Chondrocyte (in vitro differentiated cells): ENCODE measurements at regions not wholly inside any gene's neighbourhood (a gene's known extent, or its start where the extent isn't known, plus 50 kb on each side); places are given as distances from the start of the nearest gene placed in this dataset.

ENCODE experiments used
- DNase-seq: peaks from one replicate; pipeline ENCODE4 v3.0.0; 2021; ENCODE audit warnings: mixed read lengths, low spot score
- H3K27ac Mint-ChIP-seq: one replicate; pipeline ENCODE4 v1.8.0; 2021; ENCODE audit warnings: mild to moderate bottlenecking, moderate library complexity, mixed read lengths; ENCODE audit not compliant: unreplicated experiment
- H3K27me3 Mint-ChIP-seq: 2 replicates; pipeline ENCODE4 v1.8.0; 2021; ENCODE audit warnings: low read depth, mixed read lengths
- H3K36me3 Mint-ChIP-seq: 2 replicates; pipeline ENCODE4 v1.8.0; 2021; ENCODE audit warnings: low read depth, mixed read lengths
- H3K4me1 Mint-ChIP-seq: 2 replicates; pipeline ENCODE4 v1.8.0; 2021; ENCODE audit warnings: low read depth, mild to moderate bottlenecking, mixed read lengths
- H3K4me3 Mint-ChIP-seq: one replicate; pipeline ENCODE4 v1.8.0; 2021; ENCODE audit warnings: mild to moderate bottlenecking, moderate library complexity, mixed read lengths; ENCODE audit not compliant: unreplicated experiment
- H3K9me3 Mint-ChIP-seq: 2 replicates; pipeline ENCODE4 v1.8.0; 2021; ENCODE audit warnings: low read depth, mixed read lengths
- TF ChIP-seq, protein P1 (sequence below): fragments of 200-600 bp; sonication (generic); IDR thresholded peaks from 2 replicates; pipeline ENCODE4 v1.5.0; 2021; ENCODE audit warnings: antibody characterized with exemption, mild to moderate bottlenecking, moderate library complexity

- Mint-ChIP-seq H3K4me3 (no peak overlapping the region), H3K27ac (no peak overlapping the region), H3K27me3 (peaks cover 2% of the 10 kb centered on the region), H3K36me3 (no peaks in the 10 kb centered on the region), H3K4me1 (no peaks in the 10 kb centered on the region), H3K9me3 (peaks cover 10% of the 10 kb centered on the region)
- no peak for DNase-seq
- TF ChIP-seq, protein P1, sequence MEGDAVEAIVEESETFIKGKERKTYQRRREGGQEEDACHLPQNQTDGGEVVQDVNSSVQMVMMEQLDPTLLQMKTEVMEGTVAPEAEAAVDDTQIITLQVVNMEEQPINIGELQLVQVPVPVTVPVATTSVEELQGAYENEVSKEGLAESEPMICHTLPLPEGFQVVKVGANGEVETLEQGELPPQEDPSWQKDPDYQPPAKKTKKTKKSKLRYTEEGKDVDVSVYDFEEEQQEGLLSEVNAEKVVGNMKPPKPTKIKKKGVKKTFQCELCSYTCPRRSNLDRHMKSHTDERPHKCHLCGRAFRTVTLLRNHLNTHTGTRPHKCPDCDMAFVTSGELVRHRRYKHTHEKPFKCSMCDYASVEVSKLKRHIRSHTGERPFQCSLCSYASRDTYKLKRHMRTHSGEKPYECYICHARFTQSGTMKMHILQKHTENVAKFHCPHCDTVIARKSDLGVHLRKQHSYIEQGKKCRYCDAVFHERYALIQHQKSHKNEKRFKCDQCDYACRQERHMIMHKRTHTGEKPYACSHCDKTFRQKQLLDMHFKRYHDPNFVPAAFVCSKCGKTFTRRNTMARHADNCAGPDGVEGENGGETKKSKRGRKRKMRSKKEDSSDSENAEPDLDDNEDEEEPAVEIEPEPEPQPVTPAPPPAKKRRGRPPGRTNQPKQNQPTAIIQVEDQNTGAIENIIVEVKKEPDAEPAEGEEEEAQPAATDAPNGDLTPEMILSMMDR = no peak
Observed at GRCh38 chr18:37680911-37681310, 115.3 kb upstream of the CELF4 start.

DNA sequence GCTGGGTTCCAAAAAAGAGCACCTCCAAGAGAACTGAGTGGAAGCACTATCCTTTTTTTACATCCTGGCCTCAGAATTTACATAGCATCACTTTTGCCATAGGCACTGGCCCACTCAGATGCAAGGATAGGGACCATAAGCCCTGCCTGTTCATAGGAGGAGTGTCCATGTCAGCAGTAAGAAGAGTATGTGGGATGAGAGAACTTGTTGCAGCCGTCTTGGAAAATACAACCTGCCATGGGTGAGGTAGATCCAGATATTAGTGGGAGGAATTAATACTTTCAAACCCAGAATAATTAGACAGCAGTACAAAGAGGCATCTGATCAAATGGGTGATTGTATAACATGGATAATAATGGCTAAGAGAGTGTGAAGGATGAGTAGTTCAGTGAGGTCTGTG is 110.7 kb upstream of the CELF4 start:
- TF ChIP-seq, protein P1 = no peak
- no peak overlapping the region for H3K27ac Mint-ChIP-seq
- no peaks in the 10 kb centered on the region for H3K4me1 Mint-ChIP-seq
- no peak overlapping the region for H3K4me3 Mint-ChIP-seq
- peaks cover 2% of the 10 kb centered on the region for H3K27me3 Mint-ChIP-seq
- no peaks in the 10 kb centered on the region for H3K36me3 Mint-ChIP-seq
- no peak for DNase-seq
- H3K9me3 Mint-ChIP-seq = peaks cover 11% of the 10 kb centered on the region

- H3K36me3 Mint-ChIP-seq = no peaks in the 10 kb centered on the region
- DNase-seq = no peak
- peaks cover 2% of the 10 kb centered on the region for H3K27me3 Mint-ChIP-seq
- no peaks in the 10 kb centered on the region for H3K4me1 Mint-ChIP-seq
- TF ChIP-seq, protein P1 = no peak
- H3K9me3 Mint-ChIP-seq = peaks cover 14% of the 10 kb centered on the region
- no peak overlapping the region for H3K4me3 Mint-ChIP-seq
- no peak overlapping the region for H3K27ac Mint-ChIP-seq
Observed at GRCh38 chr18:37675699-37676098, 110.1 kb upstream of the CELF4 start.

DNA sequence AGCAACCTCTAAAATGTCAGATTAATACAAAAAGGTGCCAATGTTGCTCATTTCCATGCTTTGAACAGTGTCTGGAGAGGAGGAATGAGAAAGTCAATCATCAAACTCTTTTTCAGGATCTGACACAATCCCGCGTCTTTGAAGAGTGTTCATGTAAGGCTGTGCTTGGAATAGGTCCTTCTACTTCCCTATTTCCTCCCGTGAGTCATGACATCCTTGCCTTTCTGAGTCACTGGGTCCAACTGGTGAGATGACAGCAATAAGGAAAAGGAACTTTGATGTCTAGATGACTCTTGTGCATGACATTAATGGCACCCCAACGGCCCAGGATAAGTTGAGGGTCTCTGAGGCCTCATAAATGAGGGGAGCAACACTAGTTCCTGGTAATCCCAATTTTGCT is 109.0 kb upstream of the CELF4 start:
- no peak for DNase-seq
- peaks cover 2% of the 10 kb centered on the region for H3K27me3 Mint-ChIP-seq
- no peak overlapping the region for H3K27ac Mint-ChIP-seq
- H3K36me3 Mint-ChIP-seq = no peaks in the 10 kb centered on the region
- H3K4me1 Mint-ChIP-seq = no peaks in the 10 kb centered on the region
- H3K4me3 Mint-ChIP-seq = no peak overlapping the region
- H3K9me3 Mint-ChIP-seq = peaks cover 16% of the 10 kb centered on the region
- TF ChIP-seq, protein P1 = no peak

GRCh38 chr18:37673671-37674070 is 108.1 kb upstream of the CELF4 start:
- TF ChIP-seq, protein P1 = no peak
- H3K27me3 Mint-ChIP-seq = peaks cover 2% of the 10 kb centered on the region
- H3K27ac Mint-ChIP-seq = no peak overlapping the region
- no peaks in the 10 kb centered on the region for H3K36me3 Mint-ChIP-seq
- H3K4me3 Mint-ChIP-seq = no peak overlapping the region
- H3K9me3 Mint-ChIP-seq = peaks cover 16% of the 10 kb centered on the region
- no peak for DNase-seq
- no peaks in the 10 kb centered on the region for H3K4me1 Mint-ChIP-seq
